ENCODE measurements at regions not wholly inside any gene's neighbourhood (a gene's known extent, or its start where the extent isn't known, plus 50 kb on each side); places are given as distances from the start of the nearest gene placed in this dataset.
"Not testable (repeated sequence)": the region's sequence is repeated elsewhere in the genome, so short reads cannot be mapped to it uniquely, and the experiment has no call there.

- Mint-ChIP-seq H3K4me1 (no peaks in the 10 kb centered on the region), H3K4me3 (no peak overlapping the region), H3K27me3 (peaks cover 8% of the 10 kb centered on the region), H3K9me3 (no peaks in the 10 kb centered on the region), H3K27ac (no peak overlapping the region)
- DNase-seq (no peak), ATAC-seq (no peak)
Measured at GRCh38 chr11:110857892-110858546, 145.8 kb upstream of the ARHGAP20 start.

- DNase-seq (no peak), ATAC-seq (no peak)
- Mint-ChIP-seq H3K4me1 (no peaks in the 10 kb centered on the region), H3K4me3 (no peak overlapping the region), H3K9me3 (no peaks in the 10 kb centered on the region), H3K27me3 (peaks cover 10% of the 10 kb centered on the region), H3K27ac (no peak overlapping the region)
Measured at GRCh38 chr11:110856996-110857812, 145.0 kb upstream of the ARHGAP20 start.

GRCh38 chr11:110856340-110856739 is 144.1 kb upstream of the ARHGAP20 start:
- no peak overlapping the region for H3K4me3 Mint-ChIP-seq
- ATAC-seq (no peak), DNase-seq (no peak)
- H3K27me3 Mint-ChIP-seq: peaks cover 18% of the 10 kb centered on the region
- no peaks in the 10 kb centered on the region for H3K4me1 Mint-ChIP-seq
- H3K9me3 Mint-ChIP-seq: no peaks in the 10 kb centered on the region
- no peak overlapping the region for H3K27ac Mint-ChIP-seq

- Mint-ChIP-seq H3K9me3 (no peaks in the 10 kb centered on the region), H3K27me3 (peaks cover 25% of the 10 kb centered on the region), H3K27ac (no peak overlapping the region), H3K4me3 (no peak overlapping the region), H3K4me1 (no peaks in the 10 kb centered on the region)
- DNase-seq: no peak
- ATAC-seq: no peak
Measured at GRCh38 chr11:110855191-110855590, 143.0 kb upstream of the ARHGAP20 start.

- ATAC-seq: no peak
- Mint-ChIP-seq H3K27me3 (peaks cover 25% of the 10 kb centered on the region), H3K27ac (no peak overlapping the region), H3K4me1 (no peaks in the 10 kb centered on the region), H3K9me3 (no peaks in the 10 kb centered on the region), H3K4me3 (no peak overlapping the region)
- DNase-seq: no peak
Measured at GRCh38 chr11:110852921-110853490, 140.8 kb upstream of the ARHGAP20 start.

- ATAC-seq (no peak), DNase-seq (no peak)
- H3K4me1 Mint-ChIP-seq: no peaks in the 10 kb centered on the region
Measured at GRCh38 chr11:110850846-110851245, 138.6 kb upstream of the ARHGAP20 start.

GRCh38 chr11:110843053-110843452 is 130.8 kb upstream of the ARHGAP20 start:
- not testable (repeated sequence) for DNase-seq, H3K27ac Mint-ChIP-seq, H3K27me3 Mint-ChIP-seq, ATAC-seq, H3K4me1 Mint-ChIP-seq, H3K4me3 Mint-ChIP-seq
- peaks cover 0 to 17% of the 10 kb centered on the region in 2 donors for H3K9me3 Mint-ChIP-seq

More at GRCh38 chr11:110850846-110851245, 138.6 kb upstream of the ARHGAP20 start:
- Mint-ChIP-seq H3K9me3 (no peaks in the 10 kb centered on the region), H3K27ac (no peak overlapping the region), H3K27me3 (peaks cover 17% of the 10 kb centered on the region), H3K4me3 (no peak overlapping the region)

- Mint-ChIP-seq H3K27me3 (peaks cover 6% of the 10 kb centered on the region), H3K27ac (no peak overlapping the region), H3K9me3 (peaks cover 0 to 17% of the 10 kb centered on the region in 2 donors), H3K4me1 (no peaks in the 10 kb centered on the region), H3K4me3 (no peak overlapping the region)
- DNase-seq (no peak), ATAC-seq (no peak)
Measured at GRCh38 chr11:110838808-110839207, 126.6 kb upstream of the ARHGAP20 start.

- Mint-ChIP-seq H3K4me1 (peaks cover 4% of the 10 kb centered on the region), H3K9me3 (peaks cover 0 to 17% of the 10 kb centered on the region in 2 donors), H3K4me3 (no peak overlapping the region), H3K27ac (no peak overlapping the region), H3K27me3 (peaks cover 6% of the 10 kb centered on the region)
- no peak for ATAC-seq
- DNase-seq: no peak
Measured at GRCh38 chr11:110837603-110838002, 125.4 kb upstream of the ARHGAP20 start.

GRCh38 chr11:110835106-110835505 is 122.9 kb upstream of the ARHGAP20 start:
- H3K27me3 Mint-ChIP-seq: peaks cover 6% of the 10 kb centered on the region
- H3K4me3 Mint-ChIP-seq: no peak overlapping the region
- H3K9me3 Mint-ChIP-seq: peaks cover 0 to 16% of the 10 kb centered on the region in 2 donors
- ATAC-seq (no peak), DNase-seq (no peak)
- H3K4me1 Mint-ChIP-seq: peaks cover 14% of the 10 kb centered on the region
- H3K27ac Mint-ChIP-seq: no peak overlapping the region

GRCh38 chr11:110833033-110833484 is 120.8 kb upstream of the ARHGAP20 start:
- Mint-ChIP-seq H3K9me3 (no peaks in the 10 kb centered on the region), H3K4me3 (peak overlapping the region in 1 of 2 donors; percentile 22), H3K27me3 (no peaks in the 10 kb centered on the region), H3K4me1 (peaks cover 23% of the 10 kb centered on the region), H3K27ac (peak overlapping the region in 1 of 2 donors; percentile 38)
- peak; percentile 71 for ATAC-seq
- no peak for DNase-seq

GRCh38 chr11:110832539-110832938 is 120.3 kb upstream of the ARHGAP20 start:
- Mint-ChIP-seq H3K9me3 (no peaks in the 10 kb centered on the region), H3K27me3 (no peaks in the 10 kb centered on the region), H3K4me3 (peak overlapping the region in 1 of 2 donors; percentile 22), H3K27ac (peak overlapping the region in 1 of 2 donors; percentile 38), H3K4me1 (peaks cover 23% of the 10 kb centered on the region)
- DNase-seq (no peak), ATAC-seq (peak; percentile 13)

GRCh38 chr11:110832080-110832479 is 119.8 kb upstream of the ARHGAP20 start:
- H3K4me3 Mint-ChIP-seq: no peak overlapping the region
- H3K27ac Mint-ChIP-seq: peak overlapping the region; percentile 44 to 49
- ATAC-seq (peak; percentile 4), DNase-seq (no peak)
- peaks cover 23% of the 10 kb centered on the region for H3K4me1 Mint-ChIP-seq
- H3K9me3 Mint-ChIP-seq: no peaks in the 10 kb centered on the region
- H3K27me3 Mint-ChIP-seq: no peaks in the 10 kb centered on the region

GRCh38 chr11:110830747-110831146 is 118.5 kb upstream of the ARHGAP20 start:
- DNase-seq (no peak), ATAC-seq (no peak)
- Mint-ChIP-seq H3K9me3 (peaks cover 0 to 9% of the 10 kb centered on the region in 2 donors), H3K27ac (peak overlapping the region in 1 of 2 donors; percentile 16), H3K4me1 (peaks cover 23% of the 10 kb centered on the region), H3K27me3 (no peaks in the 10 kb centered on the region), H3K4me3 (no peak overlapping the region)

GRCh38 chr11:110830344-110830743 is 118.1 kb upstream of the ARHGAP20 start:
- H3K4me3 Mint-ChIP-seq: no peak overlapping the region
- no peaks in the 10 kb centered on the region for H3K27me3 Mint-ChIP-seq
- ATAC-seq (no peak), DNase-seq (no peak)
- peaks cover 0 to 9% of the 10 kb centered on the region in 2 donors for H3K9me3 Mint-ChIP-seq
- peaks cover 23% of the 10 kb centered on the region for H3K4me1 Mint-ChIP-seq
- H3K27ac Mint-ChIP-seq: no peak overlapping the region

- H3K4me1 Mint-ChIP-seq: peaks cover 23% of the 10 kb centered on the region
- H3K27me3 Mint-ChIP-seq: no peaks in the 10 kb centered on the region
- peaks cover 0 to 9% of the 10 kb centered on the region in 2 donors for H3K9me3 Mint-ChIP-seq
- H3K27ac Mint-ChIP-seq: no peak overlapping the region
- no peak overlapping the region for H3K4me3 Mint-ChIP-seq
- no peak for ATAC-seq
- DNase-seq: no peak
Measured at GRCh38 chr11:110829873-110830272, 117.6 kb upstream of the ARHGAP20 start.

Data from stimulated activated naive CD8-positive, alpha-beta T cell treated with anti-CD3 and anti-CD28 coated beads, Interleukin-15, amount 100 ng/mL, for 72 hours (primary cell).